ENCODE measurements at regions not wholly inside any gene's neighbourhood (a gene's known extent, or its start where the extent isn't known, plus 50 kb on each side); places are given as distances from the start of the nearest gene placed in this dataset.

GRCh38 chr11:109027851-109028250 lies 363.0 kb downstream of the DDX10 start:
- Histone ChIP-seq H3K36me3 (ENCODE audit: control insufficient read depth in 2 of 4, insufficient read depth in 4 of 4, low read length in 3 of 4) (no peaks in the 10 kb centered on the region), H4K20me1 (replicated peaks in 1 of 2; ENCODE audit: control insufficient read depth in 1 of 2, insufficient read depth in 2 of 2, low read length in 2 of 2) (no peaks in the 10 kb centered on the region), H4K5ac (ENCODE audit: insufficient read length, low read depth, low read length) (no peak overlapping the region), H3K27ac (ENCODE audit: low read depth, low read length) (no peak overlapping the region), H2BK5ac (ENCODE audit: low read depth, low read length) (no peak overlapping the region), H3K27me3 (replicated peaks in 1 of 4; ENCODE audit: control insufficient read depth in 3 of 4, extremely low read depth in 1 of 4, insufficient read depth in 3 of 4, low read length in 3 of 4) (no peaks in the 10 kb centered on the region), H2BK120ac (replicated peaks; ENCODE audit: low read depth, low read length) (no peak overlapping the region), H3K4ac (replicated peaks; ENCODE audit: insufficient read length, low read depth, low read length) (no peak overlapping the region), H3K79me1 (ENCODE audit: low read depth, low read length) (no peaks in the 10 kb centered on the region), H3K23me2 (ENCODE audit: low read depth, low read length) (no peaks in the 10 kb centered on the region), H2AK5ac (ENCODE audit: low read depth, low read length) (no peak overlapping the region), H3K23ac (ENCODE audit: insufficient read length) (no peak overlapping the region), H2BK20ac (ENCODE audit: low read length) (no peak overlapping the region), H2BK12ac (ENCODE audit: low read depth, low read length) (no peak overlapping the region), H4K91ac (replicated peaks; ENCODE audit: insufficient read length, low read length) (no peak overlapping the region), H2AFZ (ENCODE audit: low read length) (no peak overlapping the region), H3K18ac (ENCODE audit: extremely low read depth, low read length) (no peak overlapping the region), H3K14ac (ENCODE audit: insufficient read length) (no peak overlapping the region), H3K56ac (replicated peaks; ENCODE audit: insufficient read length, low read depth, low read length) (no peak overlapping the region), H3K9me3 (ENCODE audit: insufficient read depth in 2 of 2, low read depth in 1 of 2, low read length in 1 of 2) (no peaks in the 10 kb centered on the region), H3K9ac (replicated peaks in 1 of 4; ENCODE audit: extremely low read depth in 1 of 4, low read depth in 3 of 4, low read length in 3 of 4) (no peak overlapping the region), H4K8ac (ENCODE audit: extremely low read depth, insufficient read depth, low read length) (no peak overlapping the region), H3K4me3 (ENCODE audit: extremely low read depth in 1 of 4, insufficient read depth in 2 of 4, low read depth in 3 of 4, low read length in 4 of 4) (no peak overlapping the region), H2BK15ac (ENCODE audit: low read length) (no peak overlapping the region), H3K4me1 (replicated peaks in 1 of 4; ENCODE audit: control insufficient read depth in 3 of 4, insufficient read depth in 4 of 4, low read length in 3 of 4) (no peaks in the 10 kb centered on the region), H3K79me2 (ENCODE audit: control insufficient read depth in 1 of 2, insufficient read depth in 2 of 2, low read length in 2 of 2) (no peaks in the 10 kb centered on the region), H3K4me2 (ENCODE audit: insufficient read depth in 1 of 2, low read depth in 2 of 2, low read length in 2 of 2) (no peak overlapping the region)
- no peak for TF ChIP-seq CEBPB (IDR thresholded peaks at IDR 0.05; ENCODE audit: low read depth, low read length)
- TF ChIP-seq SP4 (IDR thresholded peaks at IDR 0.05; ENCODE audit: low read length): no peak
- TF ChIP-seq FOSL1 (IDR thresholded peaks at IDR 0.05; ENCODE audit: insufficient read depth, low read depth, low read length): no peak
- no peak for TF ChIP-seq SIRT6 (IDR thresholded peaks at IDR 0.05; ENCODE audit: low read length)
- no peak for TF ChIP-seq NRF1 (IDR thresholded peaks at IDR 0.05; ENCODE audit: low read depth, low read length)
- TF ChIP-seq CREB1 (IDR thresholded peaks at IDR 0.05): no peak
- TF ChIP-seq CTCF (IDR thresholded peaks at IDR 0.05; ENCODE audit: control extremely low read depth in 1 of 3, insufficient read depth in 1 of 3, low read depth in 1 of 3, low read length in 3 of 3): no peak
- no peak for TF ChIP-seq TEAD4 (IDR thresholded peaks at IDR 0.05; ENCODE audit: low read depth, low read length)
- FAIRE-seq (no peak), DNase-seq (ENCODE audit: low read depth in 1 of 2, low spot score in 2 of 2) (no peak)
- ChIA-PET CTCF (ENCODE audit: partially characterized antibody) (no interaction called here), POLR2A (ENCODE audit: partially characterized antibody) (no interaction called here)
- WGBS, 2 experiments (ENCODE audit: extremely low coverage in 1 of 2, insufficient coverage in 1 of 2, insufficient read length in 1 of 2, insufficient replicate concordance in 2 of 2, low coverage in 1 of 2, low lambda C conversion rate in 2 of 2, missing lambda C conversion rate in 1 of 2): 90% methylated on average over 2 of the region's 2 CpGs; no CpG with 5 or more reads in 1 of the 2 experiments
